ENCODE measurements at regions not wholly inside any gene's neighbourhood (a gene's known extent, or its start where the extent isn't known, plus 50 kb on each side); places are given as distances from the start of the nearest gene placed in this dataset.

- no peak overlapping the region for H3K4me3 ChIP-seq (ENCODE audit: low read depth, low read length)
- TF ChIP-seq, protein P1, sequence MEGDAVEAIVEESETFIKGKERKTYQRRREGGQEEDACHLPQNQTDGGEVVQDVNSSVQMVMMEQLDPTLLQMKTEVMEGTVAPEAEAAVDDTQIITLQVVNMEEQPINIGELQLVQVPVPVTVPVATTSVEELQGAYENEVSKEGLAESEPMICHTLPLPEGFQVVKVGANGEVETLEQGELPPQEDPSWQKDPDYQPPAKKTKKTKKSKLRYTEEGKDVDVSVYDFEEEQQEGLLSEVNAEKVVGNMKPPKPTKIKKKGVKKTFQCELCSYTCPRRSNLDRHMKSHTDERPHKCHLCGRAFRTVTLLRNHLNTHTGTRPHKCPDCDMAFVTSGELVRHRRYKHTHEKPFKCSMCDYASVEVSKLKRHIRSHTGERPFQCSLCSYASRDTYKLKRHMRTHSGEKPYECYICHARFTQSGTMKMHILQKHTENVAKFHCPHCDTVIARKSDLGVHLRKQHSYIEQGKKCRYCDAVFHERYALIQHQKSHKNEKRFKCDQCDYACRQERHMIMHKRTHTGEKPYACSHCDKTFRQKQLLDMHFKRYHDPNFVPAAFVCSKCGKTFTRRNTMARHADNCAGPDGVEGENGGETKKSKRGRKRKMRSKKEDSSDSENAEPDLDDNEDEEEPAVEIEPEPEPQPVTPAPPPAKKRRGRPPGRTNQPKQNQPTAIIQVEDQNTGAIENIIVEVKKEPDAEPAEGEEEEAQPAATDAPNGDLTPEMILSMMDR (IDR thresholded peaks at IDR 0.05; ENCODE audit: insufficient read depth, low read depth, low read length) = no peak
- DNase-seq (ENCODE audit: low read depth) = no peak
Measured at GRCh38 chr4:45638641-45639040, 485.2 kb downstream of the GABRG1 start.

- H3K4me3 ChIP-seq (ENCODE audit: low read depth, low read length) = no peak overlapping the region
- no peak for DNase-seq (ENCODE audit: low read depth)
- TF ChIP-seq, protein P1 (IDR thresholded peaks at IDR 0.05; ENCODE audit: insufficient read depth, low read depth, low read length) = no peak
Measured at GRCh38 chr4:45636175-45636574, 487.7 kb downstream of the GABRG1 start.

- TF ChIP-seq, protein P1 (IDR thresholded peaks at IDR 0.05; ENCODE audit: insufficient read depth, low read depth, low read length) = no peak
- no peak for DNase-seq (ENCODE audit: low read depth)
- no peak overlapping the region for H3K4me3 ChIP-seq (ENCODE audit: low read depth, low read length)
Measured at GRCh38 chr4:45629717-45630116, 494.1 kb downstream of the GABRG1 start.

GRCh38 chr4:45621971-45622370 lies 501.9 kb downstream of the GABRG1 start:
- H3K4me3 ChIP-seq (ENCODE audit: low read depth, low read length) = no peak overlapping the region
- DNase-seq (ENCODE audit: low read depth) = no peak
- TF ChIP-seq, protein P1 (IDR thresholded peaks at IDR 0.05; ENCODE audit: insufficient read depth, low read depth, low read length) = no peak

GRCh38 chr4:45620808-45621207 lies 503.0 kb downstream of the GABRG1 start:
- TF ChIP-seq, protein P1 (IDR thresholded peaks at IDR 0.05; ENCODE audit: insufficient read depth, low read depth, low read length) = no peak
- no peak overlapping the region for H3K4me3 ChIP-seq (ENCODE audit: low read depth, low read length)
- DNase-seq (ENCODE audit: low read depth) = no peak

- TF ChIP-seq, protein P1 (IDR thresholded peaks at IDR 0.05; ENCODE audit: insufficient read depth, low read depth, low read length) = no peak
- DNase-seq (ENCODE audit: low read depth) = no peak
- no peak overlapping the region for H3K4me3 ChIP-seq (ENCODE audit: low read depth, low read length)
Measured at GRCh38 chr4:45596379-45597101, 527.3 kb downstream of the GABRG1 start.

DNA sequence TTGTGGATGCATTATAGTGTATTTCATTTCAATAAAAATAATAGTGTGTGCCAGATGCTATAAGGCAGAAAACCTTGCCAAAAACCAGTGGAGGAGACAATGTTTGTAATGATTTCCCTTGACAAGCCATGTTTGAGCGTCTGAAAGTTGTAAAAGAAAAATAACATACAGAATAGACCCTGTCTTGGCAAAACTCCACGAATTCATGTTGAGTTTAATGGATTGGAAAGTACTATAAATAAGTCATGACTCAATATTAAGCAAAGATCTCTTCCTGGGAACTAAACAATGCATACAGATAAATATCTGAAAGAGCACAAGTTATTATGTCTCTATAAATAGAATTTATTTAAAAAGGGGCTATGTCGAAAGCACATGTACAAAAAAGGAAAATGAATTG lies 543.5 kb downstream of the GABRG1 start:
- DNase-seq (ENCODE audit: low read depth) = no peak
- no peak overlapping the region for H3K4me3 ChIP-seq (ENCODE audit: low read depth, low read length)
- TF ChIP-seq, protein P1 (IDR thresholded peaks at IDR 0.05; ENCODE audit: insufficient read depth, low read depth, low read length) = no peak

Data from fibroblast of villous mesenchyme (primary cell).